ENCODE measurements at regions not wholly inside any gene's neighbourhood (a gene's known extent, or its start where the extent isn't known, plus 50 kb on each side); places are given as distances from the start of the nearest gene placed in this dataset.
"Not testable (repeated sequence)": the region's sequence is repeated elsewhere in the genome, so short reads cannot be mapped to it uniquely, and the experiment has no call there.

DNA sequence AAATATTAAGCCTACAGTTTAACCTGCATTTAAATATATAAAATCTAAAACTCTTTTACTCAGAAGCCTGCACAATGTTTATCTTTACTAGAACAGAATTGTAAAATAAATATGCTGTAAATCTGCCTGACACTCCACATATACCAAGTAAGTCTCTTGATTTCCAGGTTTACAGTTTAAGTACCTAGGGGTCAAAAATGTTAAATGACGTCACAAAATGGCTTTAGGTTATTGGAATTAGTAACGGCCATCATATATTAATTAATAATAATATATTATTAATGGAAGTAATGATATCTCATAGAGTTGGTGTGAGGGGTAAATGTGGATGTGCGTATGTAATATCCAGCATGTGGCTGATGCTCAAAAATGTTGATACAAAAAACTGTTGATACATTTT is 114.8 kb upstream of the ANO5 start:
- DNase-seq = no peak

GRCh38 chr11:22079133-22079872 is 113.6 kb upstream of the ANO5 start:
- DNase-seq = no peak

GRCh38 chr11:22082178-22082577 is 110.7 kb upstream of the ANO5 start:
- DNase-seq = no peak

GRCh38 chr11:22082788-22083187 is 110.1 kb upstream of the ANO5 start:
- no peak for DNase-seq

- no peak for DNase-seq
These were observed 108.8 kb upstream of the ANO5 start for GRCh38 chr11:22084056-22084455.

DNA sequence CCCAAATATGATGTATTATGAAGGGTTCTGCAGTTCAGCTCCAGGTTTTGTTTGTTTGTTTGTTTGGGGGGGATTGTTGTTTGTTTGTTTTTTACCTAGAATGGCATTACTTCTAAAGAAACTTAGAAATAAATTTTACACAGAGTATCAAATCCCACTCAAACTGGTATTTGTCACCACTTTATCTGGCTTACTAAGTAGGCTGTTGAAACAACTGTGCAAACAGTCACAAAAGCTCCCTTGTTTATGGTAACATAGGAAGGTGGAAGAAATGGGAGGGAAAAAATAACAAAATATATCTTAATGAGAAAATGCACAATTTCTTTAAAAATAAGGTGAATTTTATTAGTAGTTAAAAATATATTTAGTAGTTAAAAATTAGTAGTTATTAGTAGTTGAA is 108.3 kb upstream of the ANO5 start:
- DNase-seq = no peak

DNA sequence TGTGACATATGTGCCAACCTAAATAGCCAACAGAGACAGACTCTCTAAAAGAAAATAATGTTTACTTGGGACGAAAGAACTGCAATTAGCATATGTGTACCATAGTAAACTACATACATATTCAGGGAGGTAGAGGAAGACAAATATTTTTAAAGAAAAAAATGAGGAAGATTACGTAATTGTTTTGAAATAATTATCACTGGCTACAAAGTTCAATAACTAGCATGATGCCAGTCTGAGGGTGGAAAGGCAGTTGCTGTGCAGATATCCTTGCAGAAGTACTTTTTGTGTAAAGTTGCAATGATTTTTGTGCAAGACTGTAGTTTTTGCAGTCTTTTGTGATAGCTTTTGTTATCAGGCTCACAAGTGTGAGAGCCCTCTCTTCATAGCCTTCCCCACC is 103.3 kb upstream of the ANO5 start:
- DNase-seq = no peak

DNA sequence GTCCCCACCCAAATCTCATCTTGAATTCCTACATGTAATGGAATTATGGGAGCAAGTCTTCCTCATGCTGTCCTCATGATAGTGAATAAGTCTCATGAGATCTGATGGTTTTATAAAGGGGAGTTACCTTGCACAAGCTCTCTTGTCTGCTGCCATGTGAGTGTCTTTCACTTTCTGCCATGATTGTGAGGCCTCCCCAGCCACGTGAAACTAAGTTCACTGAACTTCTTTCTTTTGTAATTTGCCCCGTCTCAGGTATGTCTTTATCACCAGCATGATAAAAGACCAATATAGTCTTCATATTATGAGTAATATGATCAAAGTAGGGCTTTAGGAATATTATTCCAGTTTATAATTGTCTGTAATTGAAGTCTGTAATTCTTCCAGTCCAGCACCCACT is 86.3 kb upstream of the ANO5 start:
- no peak for DNase-seq

DNA sequence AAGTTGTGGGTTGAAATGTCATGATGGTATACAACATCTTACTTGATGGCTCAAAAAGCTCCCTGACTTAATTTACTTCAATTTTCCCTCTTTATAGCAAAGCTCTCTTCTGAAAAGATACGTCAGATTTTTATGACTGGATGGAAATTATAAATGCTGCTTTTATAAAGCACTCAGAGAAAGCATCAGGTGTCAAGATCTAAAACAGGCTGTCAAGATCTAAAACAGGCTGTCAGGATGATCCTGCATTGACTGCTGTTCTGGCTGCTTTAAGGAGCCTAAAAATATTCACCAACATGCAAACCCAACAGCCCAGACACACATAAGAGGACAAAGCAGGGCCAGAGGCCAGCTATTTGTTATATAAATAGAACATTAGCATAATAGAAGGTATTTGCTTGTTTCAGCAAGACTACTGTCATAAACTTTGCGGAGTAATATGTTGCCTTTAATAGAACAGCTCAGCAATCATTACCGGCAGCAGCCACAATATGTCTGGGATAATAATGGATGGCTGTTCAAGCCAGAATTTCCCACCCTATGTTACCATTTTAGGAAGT is 77.3 kb upstream of the ANO5 start:
- DNase-seq = no peak

DNA sequence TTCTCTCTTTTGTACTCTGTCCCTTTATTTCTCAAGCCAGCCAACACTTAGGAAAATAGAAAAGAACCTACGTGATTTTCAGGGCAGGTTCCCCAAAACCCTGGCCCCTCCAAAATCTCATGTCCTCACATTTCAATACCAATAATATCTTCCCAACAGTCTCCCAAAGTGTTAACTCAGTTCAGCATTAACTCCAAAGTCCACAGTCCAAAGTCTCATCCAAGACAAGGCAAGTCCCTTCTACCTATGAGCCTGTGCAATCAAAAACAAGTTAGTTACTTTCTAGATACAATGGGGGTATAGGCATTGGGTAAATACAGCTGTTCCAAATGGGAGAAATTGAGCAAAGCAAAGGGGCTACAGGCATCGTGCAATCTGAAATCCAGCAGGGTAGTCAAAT is 64.9 kb upstream of the ANO5 start:
- DNase-seq = not testable (repeated sequence)

- no peak for DNase-seq
These were observed 62.3 kb upstream of the ANO5 start for GRCh38 chr11:22130462-22131053.

DNA sequence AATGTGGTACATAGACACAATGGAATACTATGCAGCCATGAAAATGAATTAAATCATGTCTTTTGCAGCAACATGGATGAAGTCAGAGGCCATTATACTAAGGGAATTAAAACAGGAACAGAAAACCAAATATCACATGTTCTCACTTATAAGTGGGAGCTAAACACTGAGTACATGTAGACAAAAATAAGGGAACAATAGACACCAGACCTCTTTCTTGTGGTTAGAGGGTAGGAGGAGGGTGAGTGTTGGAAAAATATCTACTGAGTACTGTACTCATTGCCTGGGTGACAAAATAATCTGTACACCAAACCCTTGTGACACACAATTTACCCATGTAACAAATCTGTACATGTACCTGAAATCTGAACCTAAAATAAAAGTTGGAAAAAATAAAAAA is 59.1 kb upstream of the ANO5 start:
- DNase-seq = no peak

DNA sequence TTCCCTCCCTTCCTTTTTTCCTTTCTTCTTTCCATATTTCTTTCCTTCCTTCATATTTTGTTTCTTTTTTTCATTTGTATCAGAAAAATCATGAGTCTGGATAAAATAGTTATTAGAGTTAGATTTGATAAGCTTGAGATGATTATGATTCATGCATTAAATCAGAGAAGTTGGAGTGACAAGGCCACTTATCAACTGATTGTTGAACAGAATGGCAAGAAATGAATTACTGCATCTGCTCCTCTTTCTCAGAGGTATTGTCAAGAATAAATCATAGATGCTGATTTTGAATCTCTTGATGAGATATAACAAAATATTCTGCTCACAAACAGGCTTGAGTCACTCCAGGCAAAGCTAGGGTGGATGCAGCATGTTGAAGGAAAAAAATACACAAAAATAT is 54.6 kb upstream of the ANO5 start:
- no peak for DNase-seq

All from DMS79 (cell line).